ENCODE measurements at regions not wholly inside any gene's neighbourhood (a gene's known extent, or its start where the extent isn't known, plus 50 kb on each side); places are given as distances from the start of the nearest gene placed in this dataset.
A peak's percentile ranks its signal among the peaks of the same experiment; 100 is the strongest.
"Not testable (repeated sequence)": the region's sequence is repeated elsewhere in the genome, so short reads cannot be mapped to it uniquely, and the experiment has no call there.

DNA sequence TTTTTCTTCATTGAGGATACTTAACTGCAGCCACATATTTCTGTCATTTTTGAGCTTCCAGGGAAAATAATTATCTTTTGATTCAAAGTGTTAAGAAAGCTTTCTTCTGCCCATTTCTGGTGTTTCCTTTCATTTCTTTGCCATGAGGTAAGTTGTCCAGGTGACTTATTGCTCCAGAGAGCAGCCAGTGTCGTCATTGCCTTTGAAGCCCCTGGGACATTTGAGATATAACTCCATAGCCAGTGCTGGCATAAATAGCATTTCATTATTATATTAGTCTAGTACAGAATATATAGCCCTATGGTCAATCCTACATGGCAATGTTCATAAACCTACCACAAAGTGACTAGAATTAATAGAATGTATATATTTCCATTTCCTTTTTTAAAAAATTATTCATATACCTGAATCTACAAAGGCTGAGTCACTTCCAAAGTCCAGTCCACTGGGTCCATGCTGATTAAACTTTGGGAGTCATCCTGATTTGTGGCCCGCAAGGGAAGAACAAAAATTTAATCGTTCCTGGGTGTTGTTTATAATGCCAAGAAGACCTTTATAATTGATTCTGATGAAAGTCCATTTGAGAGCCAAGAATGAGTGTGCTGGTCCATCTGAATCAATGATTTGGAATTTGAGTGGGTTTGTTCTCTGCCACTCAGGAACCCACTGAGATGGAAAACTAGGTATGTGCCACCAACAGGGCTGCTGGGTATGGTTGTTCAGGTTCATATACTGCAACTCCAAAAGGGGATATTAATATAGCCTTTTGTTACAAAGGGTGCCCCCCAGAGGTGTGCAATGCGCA is 221.8 kb upstream of the PLXNA2 start:
- no peak for DNase-seq

DNA sequence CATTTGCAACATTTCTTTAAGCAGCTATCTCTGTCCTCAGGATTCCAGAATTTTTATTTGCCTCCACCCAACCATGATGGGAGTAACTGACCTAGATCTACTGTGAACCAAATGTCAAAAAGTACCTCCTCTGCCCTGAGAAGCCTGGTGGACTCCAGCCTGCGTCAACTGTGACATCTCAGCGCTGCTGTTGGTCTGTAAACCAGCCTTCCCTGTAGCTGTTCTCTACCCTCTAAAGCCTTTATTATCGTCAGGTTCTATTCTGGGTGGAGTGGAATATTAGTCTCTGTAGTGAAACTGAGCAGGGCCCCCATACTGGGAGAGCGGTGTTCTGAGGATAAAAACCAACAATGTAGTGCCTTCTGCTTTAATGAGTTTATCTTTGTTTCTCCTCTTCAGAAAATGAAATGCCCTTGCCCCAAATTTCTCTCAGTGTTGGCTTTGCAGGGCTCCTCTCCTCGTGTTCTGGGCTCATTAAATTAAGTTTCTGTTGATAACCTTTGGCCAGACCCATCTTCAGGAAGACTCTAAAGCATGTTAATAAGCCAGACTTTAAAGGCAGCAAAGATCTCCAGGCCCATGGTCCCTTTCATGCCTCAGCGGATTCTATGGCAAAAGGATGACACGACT is 223.1 kb upstream of the PLXNA2 start:
- DNase-seq: no peak

DNA sequence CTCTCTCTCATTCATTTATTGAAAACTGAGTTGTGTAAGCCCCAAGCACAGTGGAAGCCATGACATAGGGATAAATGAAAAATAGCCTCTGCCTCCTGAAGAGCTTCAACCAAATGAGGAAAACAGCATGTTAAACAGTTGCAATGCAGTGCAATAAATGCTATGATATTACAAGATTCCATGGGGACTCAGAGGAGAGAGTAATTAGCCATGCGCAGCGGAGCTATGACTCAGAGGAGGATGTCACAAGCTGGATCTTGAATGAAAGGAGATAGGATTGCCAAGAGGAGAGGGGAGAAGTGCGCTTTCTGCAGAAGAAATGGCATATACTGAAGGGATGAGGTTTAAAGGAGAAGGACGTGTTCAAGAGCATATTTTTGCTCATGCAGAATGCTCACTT is 231.3 kb upstream of the PLXNA2 start:
- DNase-seq: peak in 2 of 56 donors; percentile 5

DNA sequence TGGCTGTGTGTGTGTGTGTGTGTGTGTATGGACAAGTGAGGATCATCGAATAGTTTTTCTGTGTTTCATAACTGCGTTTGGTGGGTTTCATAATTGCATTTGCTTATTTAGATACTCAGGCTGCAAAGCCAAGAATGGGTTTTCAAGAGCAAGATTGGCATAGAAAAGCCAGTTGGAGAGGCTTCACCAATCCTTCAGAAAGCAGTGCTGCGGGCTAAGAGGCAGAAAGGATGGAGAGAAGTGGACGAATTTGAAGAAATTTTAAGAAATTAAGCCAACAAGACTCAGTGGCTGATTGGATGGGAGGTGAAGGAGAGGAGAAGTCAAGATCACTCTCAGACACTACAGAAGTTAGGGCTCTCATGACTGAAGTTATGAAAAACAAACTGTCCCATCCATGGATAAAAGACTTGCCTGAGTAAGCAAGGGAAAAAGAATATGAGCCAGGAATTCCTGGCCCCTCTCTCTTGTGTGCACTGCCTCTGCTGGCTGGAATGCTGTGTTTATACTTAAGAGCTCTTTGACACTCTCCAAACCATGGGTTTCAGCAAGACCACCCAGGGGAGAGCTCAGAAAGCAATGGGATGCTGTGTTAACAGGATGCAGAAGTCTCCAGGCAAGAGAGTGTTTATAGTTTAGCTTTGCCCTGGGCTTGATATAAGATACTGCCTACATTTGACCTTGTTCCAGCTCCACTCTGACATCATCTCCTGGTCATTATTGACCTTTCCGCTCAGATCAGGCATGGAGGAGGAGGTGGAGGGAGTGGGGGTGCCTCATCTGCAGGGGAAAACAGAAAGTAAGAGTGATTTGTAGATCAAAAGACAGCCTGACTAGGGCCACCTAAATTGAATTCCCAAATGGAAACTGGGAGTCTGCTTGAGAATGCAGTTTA is 232.0 kb upstream of the PLXNA2 start:
- DNase-seq: no peak

DNA sequence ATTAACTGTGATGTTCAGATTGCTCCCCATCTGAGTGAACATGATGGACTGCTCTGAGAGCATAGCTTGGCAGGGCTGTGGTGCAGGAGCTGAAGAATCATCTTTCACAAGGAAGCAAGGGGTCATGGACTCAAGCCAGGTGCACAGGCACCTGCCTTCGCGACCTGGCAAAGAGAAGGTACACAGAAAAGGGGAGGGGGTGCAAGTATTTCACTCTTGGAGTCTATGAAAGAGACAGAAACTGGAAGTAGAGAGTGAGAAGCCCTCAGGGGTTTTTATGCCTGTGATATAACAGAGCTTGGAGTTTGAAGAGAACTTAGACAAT is 232.6 kb upstream of the PLXNA2 start:
- DNase-seq: no peak

DNA sequence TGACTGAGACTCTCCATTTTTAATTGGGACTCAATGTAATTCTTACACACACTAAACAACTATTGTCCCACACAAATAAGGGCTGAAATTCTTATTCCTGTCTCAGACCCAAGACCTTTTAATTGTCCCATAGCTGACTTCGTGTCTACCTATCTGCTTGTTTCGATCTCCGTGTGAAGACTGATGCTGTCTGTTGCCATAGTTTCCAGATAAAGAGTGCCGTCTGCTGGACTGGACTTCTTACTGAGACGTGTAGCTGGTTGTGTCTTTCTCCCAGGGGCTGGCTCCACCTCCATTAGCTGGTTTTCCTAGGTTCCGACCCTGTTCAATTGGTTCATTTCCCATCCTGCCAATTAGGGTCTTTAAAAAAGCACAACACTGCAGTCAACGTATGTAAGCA is 235.3 kb upstream of the PLXNA2 start:
- DNase-seq: no peak

DNA sequence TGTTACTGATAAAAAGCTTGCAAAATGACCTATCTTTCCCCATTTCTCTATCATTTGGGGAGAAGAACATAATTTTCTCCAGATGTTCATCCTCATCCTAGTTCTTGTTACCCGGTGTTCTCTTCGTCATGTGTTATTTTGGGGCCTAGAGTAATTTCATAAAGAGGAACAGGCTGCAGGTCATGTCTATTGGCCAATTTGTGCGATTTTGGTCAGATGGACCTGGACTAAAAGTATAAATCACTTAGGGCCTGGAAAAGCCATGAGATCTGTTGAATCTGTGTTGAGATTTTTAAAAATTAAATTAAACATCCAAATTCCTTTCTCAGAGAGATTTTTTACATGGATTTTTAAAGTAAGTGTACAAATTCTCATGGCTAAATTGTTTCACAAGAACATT is 241.3 kb upstream of the PLXNA2 start:
- no peak for DNase-seq

DNA sequence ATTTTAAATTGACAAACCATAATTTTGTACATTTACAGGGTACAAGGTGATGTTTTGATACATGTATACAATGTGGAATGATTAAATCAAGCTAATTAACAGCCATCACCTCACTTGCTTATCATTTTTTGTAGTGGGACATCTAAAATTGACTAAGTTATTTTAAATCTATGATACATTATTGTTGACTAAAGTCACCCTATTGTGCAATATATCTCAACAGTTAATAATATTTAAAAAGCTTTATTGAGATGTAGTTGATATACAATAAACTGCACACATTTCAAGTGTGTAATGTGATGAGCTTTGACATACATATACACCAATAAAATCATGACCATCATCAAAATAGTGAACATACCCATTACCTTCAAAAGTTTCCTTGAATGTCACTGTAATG is 242.5 kb upstream of the PLXNA2 start:
- DNase-seq: no peak

DNA sequence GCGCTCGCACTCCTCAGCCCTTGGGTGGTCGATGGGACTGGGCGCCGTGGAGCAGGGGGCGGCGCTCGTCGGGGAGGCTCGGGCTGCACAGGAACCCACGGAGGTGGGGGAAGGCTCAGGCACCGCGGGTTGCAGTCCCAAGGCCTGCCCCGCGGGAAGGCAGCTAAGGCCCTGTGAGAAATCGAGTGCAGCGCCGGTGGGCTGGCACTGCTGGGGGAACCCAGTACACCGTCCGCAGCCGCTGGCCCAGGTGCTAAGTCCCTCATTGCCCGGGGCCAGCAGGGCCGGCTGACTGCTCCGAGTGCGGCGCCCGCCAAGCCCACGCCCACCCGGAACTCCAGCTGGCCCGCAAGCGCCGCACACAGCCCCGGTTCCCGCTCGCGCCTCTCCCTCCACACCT is 244.2 kb upstream of the PLXNA2 start:
- DNase-seq: not testable (repeated sequence)

DNA sequence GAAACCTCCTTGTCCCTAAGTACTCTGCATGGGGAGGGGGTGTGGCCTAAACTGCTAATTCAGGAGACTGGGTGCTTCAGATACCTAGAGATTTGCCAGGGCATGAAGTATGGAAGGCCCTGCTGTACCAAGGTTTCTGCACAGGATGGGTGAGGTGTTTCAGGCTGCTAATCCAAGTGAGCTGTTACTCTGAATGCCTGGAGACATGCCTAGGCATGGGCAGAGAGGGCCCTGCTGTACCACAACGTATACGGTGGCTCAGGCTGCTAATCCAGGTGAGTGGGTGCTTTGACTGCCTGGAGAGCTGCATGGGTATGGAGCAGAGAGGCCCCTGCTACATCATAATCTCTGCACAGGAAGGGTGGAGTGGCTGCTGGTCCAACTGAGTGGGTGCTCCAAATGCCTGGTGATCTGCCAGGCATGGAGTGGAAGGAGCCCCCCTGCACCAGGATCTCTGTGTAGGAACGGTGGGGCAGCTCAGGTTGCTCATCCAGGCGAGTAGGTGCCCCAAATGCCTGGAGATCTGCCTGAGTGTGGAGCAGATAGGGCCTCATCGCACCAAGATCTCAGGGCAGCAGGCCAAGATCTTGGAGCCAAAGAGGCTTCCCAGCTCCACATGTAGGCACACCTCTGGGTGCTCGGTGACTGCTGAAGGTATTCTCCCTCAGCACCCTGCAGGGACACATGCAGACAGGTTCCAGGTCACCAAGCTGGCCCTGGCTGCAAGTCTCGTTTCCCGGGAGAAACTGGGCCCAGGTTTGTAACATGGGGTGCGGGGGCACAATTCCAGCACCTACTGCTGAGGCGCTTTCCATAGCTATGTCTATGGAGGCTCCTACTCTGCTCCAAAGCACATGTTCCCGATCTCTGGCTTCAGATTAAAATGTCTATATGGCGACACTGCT is 252.5 kb upstream of the PLXNA2 start:
- no peak for DNase-seq

DNA sequence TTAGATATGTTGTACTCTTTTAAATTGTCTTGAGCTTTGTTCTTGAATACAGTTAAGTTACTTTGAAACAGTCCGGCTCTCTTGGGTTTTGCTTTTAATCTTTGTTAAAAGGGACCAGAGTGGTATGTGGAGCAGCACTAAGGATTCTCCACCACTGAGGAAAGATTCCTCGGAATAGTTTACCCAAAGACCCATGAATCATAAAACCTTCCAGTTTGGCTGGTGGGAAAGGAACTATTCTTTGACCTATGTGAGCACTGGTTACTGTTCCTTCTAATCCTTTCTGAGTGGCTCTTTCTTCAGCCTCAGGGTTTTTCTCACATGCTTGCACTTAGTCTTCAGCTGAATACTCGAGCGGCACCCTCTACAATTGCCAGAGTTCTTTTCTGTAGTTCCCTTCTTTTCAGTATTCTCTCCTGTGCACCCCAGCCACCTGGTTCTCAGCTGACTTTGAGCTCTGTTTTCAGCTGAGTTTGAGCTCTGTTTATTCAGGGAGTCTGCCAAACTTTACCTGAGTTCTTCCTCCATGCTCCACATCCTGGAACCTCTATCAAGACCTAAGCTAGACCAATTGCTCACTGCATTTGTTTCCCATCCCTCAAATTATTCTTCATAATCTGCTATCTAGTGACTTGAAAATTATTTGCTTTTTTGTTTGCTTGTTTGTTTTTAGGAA is 253.8 kb upstream of the PLXNA2 start:
- no peak for DNase-seq

DNA sequence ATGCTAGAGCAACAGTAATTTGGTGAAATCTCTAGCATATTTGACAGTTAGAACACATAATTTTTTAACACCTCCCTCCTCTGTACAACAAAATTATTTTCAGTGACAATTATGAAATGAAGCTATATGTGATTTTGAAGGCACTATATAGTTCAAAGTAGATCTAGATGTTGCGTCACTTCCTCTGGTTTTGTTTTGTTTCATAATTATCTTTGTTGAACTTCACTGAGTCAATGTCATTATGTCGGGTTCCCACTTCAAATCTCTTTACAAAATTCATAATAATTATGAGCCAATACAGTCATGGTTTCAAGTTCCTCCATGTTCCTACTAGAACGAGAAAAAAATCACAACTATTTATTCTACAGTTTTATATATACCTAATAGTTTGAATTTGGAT is 254.8 kb upstream of the PLXNA2 start:
- no peak for DNase-seq

DNA sequence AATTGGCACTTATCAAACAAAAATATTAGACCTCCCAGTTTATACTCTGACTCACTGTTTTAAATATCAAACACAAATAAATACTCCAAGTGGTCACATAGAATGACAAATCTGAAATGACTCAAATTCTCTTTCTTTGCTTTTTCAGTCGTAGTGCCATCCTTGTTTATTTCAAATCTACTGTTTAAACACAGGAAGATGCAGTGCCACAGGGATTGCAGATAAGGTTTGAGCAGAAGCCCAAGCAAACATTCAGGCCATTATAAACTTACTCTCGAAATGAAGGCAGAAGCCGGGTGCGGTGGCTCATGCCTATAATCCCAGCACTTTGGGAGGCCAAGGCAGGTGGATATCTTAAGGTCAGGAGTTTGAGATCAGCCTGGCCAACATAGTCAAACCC is 255.4 kb upstream of the PLXNA2 start:
- DNase-seq: no peak

DNA sequence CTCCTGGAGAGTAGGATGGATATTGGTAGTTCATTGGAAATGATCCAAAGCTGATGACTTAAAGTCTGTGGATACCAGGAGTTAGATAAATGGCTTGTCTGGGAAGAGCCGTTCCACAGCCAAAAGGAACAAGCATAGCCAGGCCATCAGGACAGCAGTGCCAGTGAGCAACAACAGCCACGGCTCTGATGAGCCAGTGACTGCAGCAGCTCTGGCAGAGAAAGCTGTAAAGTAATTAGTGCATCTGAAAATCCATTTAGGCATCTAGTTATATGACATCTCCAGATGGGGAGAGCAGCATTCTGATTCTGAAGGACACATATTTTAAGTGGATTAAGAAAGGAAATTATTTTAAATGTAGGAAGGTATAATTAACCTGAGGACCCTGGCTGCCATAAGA is 256.2 kb upstream of the PLXNA2 start:
- DNase-seq: peak in 1 of 56 donors; percentile 1

DNA sequence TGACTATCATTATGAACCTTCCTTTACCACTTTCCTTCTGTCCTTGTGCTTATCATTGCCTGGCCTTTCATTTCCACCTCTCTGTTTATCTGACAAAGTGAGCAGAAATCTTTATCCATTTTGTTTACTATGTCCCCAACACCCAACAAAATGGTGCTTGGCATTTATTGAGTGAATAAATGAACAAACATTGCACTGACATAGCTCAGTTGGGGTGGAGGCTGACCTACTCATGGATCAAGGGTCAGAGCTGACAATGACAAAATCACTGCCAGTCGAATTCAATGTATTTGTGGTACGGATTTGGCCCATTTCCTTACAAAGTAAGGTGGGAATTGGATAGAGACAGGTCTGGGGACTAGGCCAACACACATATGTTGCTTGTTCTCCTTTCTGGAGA is 257.4 kb upstream of the PLXNA2 start:
- no peak for DNase-seq

DNA sequence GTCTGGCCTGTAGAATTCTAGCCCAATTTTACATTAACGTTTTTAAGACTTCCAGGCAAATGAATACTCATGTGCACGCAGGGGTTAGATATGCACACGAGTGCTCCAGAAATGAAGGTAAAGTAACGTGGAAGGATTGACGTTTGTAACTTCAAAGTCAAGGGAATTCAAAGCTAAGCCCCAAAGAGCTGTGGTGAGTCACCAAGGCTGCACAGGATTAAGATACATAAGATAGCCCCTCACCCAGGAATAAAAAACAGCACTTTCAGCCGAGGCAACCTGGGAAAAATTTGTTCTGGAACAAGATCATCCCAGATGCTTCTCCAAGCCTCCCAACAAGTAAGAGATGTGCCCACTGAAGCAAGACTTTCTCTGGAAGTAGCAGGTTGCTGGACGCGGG is 259.6 kb upstream of the PLXNA2 start:
- no peak for DNase-seq

DNA sequence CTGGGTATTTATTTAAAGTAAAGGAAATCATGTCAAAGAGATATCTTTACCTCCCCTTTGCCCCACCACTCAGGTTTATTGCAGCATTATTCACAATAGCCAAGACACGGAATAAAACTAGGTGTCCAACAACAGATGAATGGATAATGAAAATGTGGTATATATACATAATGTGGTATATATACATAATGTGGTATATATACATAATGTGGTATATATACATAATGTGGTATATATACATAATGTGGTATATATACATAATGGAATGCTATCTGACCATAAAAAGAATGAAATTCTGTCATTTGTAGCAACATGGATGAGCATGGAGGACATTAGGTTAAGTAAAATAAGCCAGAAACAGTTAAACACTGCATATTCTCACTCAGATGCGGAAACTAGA is 262.6 kb upstream of the PLXNA2 start:
- DNase-seq: no peak

DNA sequence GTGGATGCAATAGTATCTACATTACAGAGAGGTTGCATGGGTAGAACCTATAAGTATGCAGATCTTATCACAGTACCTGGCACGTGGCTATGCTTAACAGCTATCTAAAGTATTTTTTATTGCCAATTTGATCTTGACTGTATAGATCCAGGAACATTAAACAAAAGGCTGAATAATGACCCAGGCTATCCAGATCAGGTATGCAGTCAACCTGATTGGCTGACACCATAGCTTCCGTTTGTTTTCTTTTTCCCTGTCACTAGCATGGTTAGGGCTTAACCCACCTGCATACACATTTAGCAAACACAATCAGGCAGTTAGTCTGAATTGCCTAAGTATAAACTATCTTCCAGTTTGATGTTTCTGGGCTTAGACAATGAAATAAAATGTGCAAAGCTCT is 264.9 kb upstream of the PLXNA2 start:
- DNase-seq: no peak

DNA sequence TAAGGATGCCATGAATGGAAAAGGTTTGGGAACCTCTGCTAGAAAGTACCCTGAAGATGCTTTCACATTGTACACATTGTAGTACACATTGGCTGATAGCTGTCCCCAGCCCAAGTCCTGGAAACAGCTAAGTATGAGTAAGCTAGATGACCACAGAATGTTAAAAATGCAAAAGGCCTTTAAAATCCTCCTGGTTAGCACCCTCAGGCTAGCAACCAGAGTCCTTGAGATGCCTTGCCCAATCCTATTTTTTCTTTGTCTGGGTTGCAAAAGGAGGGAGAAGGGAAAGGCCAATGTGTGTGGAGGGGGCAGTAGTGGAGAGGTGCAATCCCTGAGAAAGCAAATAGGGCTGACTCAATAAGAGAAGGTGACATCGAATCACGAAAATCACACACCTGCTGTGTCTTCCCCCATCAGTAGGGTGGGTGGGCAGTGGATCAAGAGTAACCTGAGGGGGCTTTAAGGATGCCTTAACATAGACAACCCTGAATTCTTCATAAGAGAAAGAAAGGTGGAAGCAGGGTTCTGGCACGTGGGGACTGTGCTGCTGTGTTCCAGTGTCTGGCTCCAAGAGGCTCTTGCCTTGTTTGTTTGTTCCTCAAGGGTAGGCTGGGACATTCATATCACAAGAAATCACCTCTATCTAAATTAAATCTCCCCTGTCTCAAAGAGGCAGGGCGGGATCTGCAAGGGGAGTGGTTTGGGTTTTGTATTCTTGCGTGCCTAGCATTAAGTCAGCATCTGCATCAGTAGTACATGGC is 266.2 kb upstream of the PLXNA2 start:
- DNase-seq: no peak

All from amygdala (tissue), 56 donors.